ENCODE measurements at regions not wholly inside any gene's neighbourhood (a gene's known extent, or its start where the extent isn't known, plus 50 kb on each side); places are given as distances from the start of the nearest gene placed in this dataset.

- peak; percentile 17 for DNase-seq
These were observed 497.1 kb downstream of the BRD1 start for GRCh38 chr22:49330421-49331222.

GRCh38 chr22:49329636-49330035, 498.0 kb downstream of the BRD1 start:
- peak; percentile 8 for DNase-seq

DNA sequence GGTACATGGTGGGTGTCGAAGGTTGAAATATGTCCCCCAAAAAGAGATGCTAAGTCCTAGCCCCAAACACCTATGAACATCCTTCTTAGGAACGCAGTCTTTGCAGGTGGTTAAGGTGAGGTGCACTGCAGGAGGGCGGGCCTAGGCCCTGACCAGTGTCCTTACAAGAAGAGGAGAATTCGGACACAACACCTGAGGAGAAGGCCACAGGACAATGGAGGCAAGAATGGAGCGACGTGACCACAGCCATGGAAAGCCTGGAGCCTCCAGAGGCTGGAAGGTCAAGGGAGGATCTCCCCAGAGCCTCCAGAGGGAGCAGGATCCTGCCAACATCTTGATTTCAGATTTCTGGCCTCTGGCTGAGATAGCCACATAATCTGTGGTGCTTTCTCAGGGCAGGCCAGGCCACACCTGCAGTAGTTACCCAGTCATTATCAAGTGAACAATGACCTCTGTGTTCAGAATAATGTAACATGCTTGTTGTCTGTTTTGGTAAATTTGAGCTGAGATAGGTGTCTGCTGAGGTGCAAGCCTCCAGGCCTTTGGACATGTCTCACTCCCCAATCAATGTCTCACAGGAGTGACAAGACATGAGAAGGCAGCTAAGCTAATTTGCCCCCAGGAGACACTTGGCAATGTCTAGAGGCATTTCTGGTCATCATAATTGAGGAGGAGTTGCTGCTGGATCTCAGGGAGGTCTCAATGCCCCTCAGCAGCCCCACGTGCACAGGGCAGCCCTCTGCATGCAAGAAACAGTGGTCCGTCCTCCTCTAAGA, 498.9 kb downstream of the BRD1 start:
- peak; percentile 22 for DNase-seq

DNA sequence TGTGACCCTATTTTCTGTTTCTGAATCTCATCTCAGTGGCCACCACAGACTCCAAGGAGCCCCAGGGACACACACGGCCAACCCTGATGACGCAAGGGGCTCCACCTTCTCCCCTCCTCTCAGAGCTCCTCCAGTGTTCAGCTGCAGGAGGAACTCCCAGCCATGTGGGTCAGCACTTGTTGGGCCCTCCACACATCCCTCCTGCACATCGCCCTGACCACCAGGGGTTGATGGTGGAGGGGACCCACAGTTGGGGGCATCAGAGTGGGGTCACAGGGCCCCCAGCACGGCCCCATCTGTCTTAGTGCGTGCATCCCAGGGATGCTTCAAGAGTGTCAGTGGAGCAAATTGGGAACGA, 499.6 kb downstream of the BRD1 start:
- DNase-seq = peak; percentile 52

DNA sequence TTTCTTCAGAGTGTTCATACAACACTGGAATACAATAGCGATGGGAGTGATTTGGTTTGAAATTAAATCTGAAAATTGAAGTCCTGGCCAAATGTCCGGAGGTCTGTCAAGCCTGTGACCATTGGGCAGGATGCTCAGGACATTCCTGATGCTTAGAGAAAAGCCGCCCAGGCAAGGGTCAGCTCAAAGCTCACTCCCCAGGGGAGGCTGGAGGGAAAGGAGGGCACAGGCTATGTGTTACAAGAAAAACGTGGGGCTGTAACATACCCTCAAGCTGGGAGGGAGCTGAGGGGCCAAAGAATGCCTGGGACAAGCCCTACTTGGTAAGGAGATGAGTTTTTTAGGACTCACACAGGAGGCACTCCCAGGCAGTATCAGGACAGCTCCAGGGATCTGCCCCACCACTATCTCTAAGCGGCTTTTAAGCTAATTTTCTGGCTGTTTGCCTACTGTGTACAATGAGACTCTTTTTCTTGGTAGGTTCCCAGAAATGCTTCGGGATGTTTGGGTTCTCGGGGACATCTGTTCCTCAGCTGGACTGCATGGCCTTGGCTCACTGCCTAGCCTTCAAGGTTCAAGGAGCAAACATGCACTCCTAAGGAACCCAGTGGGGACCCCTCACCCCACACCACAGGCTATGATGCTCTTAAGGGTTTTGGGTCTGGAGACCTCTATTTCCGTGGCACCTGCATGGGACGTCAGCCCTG, 500.1 kb downstream of the BRD1 start:
- peak; percentile 24 for DNase-seq

GRCh38 chr22:49326558-49326957, 501.1 kb downstream of the BRD1 start:
- peak; percentile 31 for DNase-seq

DNA sequence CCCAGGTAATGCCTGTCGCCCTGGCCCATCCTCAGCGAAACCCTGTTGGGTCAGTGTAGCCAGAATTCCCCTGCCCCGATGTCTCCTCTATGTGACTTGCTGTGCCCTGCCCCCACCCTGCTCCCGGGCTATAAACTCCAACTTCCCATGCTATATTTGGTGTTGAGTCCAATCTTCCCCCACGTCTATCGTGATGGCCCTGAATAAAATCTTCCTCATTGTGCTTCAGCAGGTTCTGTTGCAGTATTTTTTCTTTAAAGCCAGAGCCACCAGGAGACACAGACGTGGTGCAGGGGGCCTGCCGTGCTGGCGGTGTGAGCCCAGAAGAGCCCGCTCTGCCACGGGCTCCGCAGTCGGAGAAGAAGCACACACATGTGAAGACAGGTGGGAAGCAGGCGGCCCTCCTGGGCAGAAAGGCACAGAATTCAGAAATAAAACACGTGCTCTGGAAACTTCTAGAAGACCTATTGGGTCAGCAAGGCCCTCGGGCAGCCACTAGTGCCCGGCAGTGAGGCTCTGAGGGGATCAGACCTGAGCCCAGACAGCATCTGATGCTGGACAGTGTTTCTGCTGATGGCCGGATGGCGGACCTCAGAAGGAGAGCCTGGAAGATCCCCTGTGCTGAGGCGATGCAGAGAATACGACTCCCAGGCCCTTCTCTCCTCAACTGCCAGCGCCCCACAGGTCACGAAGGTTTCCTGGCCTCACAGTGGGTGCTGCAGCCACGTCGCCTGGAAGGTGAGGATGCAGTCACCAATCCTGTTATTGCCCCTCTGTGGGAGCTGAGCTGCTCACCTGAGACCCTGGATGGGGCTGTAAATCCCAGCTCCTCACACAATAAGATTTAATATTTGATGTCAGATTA, 501.9 kb downstream of the BRD1 start:
- DNase-seq = peak; percentile 50

DNA sequence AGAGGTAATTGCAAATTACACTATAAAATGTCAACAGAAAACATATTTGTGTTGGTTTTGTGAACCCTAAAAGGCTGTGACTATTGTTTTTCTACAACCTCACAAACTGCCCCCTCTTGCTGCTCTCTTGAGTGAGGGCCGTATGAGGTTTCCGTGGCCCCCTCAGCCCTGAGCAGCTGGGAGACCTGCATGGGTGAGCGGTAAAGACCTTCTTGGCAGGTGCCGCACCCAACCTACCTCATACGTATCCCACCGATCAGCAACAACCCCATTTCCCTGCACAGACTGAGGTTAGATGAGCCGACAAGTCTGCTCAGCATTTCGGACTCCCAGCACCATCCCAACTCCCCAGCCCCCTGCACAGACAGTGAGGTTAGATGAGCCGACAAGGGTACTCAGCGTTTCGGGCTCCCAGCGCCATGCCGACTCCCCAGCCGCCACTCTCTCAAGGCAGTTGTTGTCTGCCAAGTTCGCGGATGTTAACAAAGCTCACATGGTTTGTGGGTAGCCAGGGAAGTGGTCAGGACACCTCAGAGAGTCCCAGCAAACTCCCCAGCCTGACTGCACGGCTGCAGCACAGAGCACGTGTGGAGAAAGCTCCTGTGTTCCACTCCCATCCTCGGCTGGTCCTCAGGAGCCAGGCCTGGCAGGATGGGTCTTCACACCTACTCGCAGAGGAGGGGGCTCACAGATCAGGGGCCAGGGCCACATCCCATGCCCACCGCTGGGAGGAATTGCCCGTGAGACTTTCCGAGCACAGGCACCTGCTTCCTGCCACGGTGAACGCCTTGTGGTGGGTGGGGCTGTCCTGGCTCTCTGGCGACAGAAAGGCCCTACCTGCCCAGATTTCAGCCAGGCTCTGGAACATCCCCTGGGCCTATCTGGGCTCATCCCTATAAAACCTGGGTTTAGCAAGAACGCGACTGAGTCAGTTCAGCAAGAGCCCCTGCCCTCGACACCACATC, 502.9 kb downstream of the BRD1 start:
- peak; percentile 46 for DNase-seq

- DNase-seq = peak; percentile 58
These were observed 503.8 kb downstream of the BRD1 start for GRCh38 chr22:49323751-49324415.

DNA sequence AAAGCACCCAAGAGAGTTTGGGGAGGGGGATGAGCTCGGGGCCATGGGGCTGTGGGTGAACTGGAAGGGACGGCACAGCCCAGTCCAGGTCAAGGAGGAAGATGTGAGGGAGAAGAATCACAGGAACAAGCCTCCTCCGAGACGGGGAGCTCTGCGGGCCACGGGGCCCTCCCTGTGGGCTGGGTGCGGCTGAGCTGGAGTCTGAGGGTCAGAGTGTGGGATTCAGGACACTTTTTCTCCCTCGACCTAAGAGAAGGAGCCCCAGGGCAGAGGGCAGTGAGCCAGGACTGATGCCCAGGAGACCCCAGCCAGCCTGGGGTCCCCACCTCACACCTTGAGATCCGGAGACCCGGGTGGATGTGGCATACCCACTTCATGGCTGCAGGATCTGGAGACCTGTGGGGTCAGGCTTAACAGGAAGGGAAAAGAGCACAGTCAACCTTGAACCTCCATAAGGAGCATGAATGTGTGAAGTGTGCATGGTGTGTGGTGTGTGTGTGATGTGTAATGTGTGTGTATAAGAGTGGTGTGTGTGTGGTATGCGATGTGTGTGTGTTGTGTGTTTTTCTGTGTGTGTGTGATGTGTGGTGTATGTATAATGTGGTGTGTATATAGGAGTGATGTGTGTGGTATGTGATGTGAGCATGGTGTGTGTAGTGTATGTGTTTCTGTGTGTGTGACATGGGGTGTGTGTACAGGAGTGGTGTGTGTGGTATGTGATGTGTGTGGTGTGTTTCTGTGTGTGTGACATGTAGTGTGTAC, 504.6 kb downstream of the BRD1 start:
- peak; percentile 25 for DNase-seq

DNA sequence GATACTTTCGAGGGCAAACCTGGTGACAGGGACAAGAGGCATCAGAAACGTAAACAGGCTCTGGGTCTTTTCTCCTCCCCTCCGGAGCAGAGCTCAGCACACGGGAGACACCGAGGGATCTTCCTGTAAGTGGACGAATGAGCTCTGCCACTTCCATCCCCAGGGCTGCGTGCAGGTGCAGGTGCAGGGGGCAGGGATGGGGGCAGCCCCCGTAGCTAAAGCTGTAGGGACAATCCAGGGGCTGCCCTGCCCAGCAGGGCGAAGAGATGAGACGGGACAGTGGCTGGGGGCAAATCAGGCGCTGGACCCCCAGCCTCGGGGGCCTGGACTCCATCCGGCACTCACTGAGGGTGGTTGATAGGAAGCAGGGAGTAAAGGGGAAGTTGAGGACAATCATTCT, 505.4 kb downstream of the BRD1 start:
- DNase-seq = peak; percentile 8

DNA sequence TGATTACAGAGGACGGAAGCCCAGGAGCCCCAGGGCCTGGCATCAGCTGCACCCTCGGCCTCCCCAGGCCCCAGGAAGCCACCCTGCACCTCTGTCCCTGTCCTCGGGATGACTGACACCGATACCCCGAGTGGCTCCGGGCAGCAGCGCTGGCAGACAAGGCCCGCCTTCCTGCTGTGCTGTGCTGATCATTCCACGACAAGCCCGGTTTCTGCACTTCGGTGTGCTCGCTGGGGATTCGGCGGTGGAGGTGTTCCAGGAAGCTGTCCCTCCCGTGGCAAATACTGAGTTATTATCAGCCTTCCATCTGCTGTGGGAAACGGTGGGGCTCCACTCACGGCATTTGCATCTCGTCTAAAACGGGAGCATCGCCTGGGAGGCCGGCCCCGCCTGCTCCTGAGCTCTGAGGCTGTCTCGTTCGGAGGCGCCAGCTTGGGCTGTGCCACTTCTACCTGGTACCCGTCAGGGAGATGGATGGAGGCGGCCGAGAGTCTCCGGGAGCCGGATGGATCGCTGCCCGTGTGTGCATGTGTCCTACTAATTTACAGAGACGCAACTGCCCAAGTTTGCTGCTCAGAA, 506.1 kb downstream of the BRD1 start:
- DNase-seq = peak; percentile 44

- peak; percentile 44 for DNase-seq
These were observed 506.8 kb downstream of the BRD1 start for GRCh38 chr22:49320714-49321476.

- no peak for DNase-seq
These were observed 510.3 kb downstream of the BRD1 start for GRCh38 chr22:49317369-49317768.

DNA sequence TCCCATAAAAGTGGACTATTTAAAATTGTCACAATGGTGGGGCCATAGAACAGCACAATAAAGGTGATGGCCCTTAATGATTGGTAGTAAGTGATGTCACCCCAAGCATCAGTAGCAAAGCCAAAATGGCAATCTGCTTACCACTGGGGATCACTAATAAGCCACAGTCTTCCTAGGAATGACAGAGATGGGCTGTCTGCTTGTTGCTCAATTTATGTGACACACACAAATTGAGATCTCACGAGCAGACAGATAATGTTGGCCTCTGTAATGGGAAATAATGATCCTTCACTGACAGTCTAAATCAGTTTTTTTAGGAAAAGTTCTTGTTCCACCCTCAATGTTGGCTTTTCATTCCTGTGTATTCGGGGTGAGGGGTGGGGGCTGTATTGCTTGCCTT, 515.1 kb downstream of the BRD1 start:
- no peak for DNase-seq

GRCh38 chr22:49310354-49310753, 517.3 kb downstream of the BRD1 start:
- peak; percentile 25 for DNase-seq

DNA sequence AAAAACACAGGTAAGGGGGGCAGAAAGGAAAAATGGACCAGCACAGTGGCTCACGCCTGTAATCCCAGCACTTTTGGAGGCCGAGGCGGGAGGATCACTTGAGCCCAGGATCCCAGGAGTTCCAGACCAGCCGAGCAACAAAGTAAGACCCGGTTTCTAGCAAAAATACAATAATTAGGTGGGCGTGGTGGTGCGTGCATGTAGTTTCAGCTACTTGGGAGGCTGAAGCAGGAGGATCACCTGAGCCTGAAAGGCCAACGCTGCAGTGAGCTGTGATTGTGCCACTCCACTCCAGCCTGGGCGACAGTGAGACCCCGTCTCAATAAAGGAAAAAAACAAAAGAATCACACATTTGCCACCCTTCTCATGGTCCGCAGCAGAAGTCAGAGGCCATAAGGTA, 519.4 kb downstream of the BRD1 start:
- peak; percentile 46 for DNase-seq

- peak; percentile 34 for DNase-seq
These were observed 519.8 kb downstream of the BRD1 start for GRCh38 chr22:49307870-49308269.

GRCh38 chr22:49307481-49307830, 520.2 kb downstream of the BRD1 start:
- peak; percentile 47 for DNase-seq
